Stimulated activated CD8-positive, alpha-beta memory T cell treated with anti-CD3 and anti-CD28 coated beads, Interleukin-2, amount 100 ng/mL, for 48 hours (primary cell): ENCODE measurements at regions not wholly inside any gene's neighbourhood (a gene's known extent, or its start where the extent isn't known, plus 50 kb on each side); places are given as distances from the start of the nearest gene placed in this dataset.

Experiments
- DNase-seq, 2 donors: peaks; one replicate each; pipeline ENCODE4 v3.0.0-alpha.2; 2020; ENCODE audit warnings: low read depth in 2 of 2

- no peak for DNase-seq
Measured at GRCh38 chr1:98072047-98072446, 151.2 kb upstream of the DPYD start.

GRCh38 chr1:98068016-98068415, 147.2 kb upstream of the DPYD start:
- no peak for DNase-seq

- no peak for DNase-seq
Measured at GRCh38 chr1:98066911-98067310, 146.1 kb upstream of the DPYD start.

GRCh38 chr1:98059620-98060019, 138.8 kb upstream of the DPYD start:
- DNase-seq: no peak

- no peak for DNase-seq
Measured at GRCh38 chr1:98058676-98059075, 137.8 kb upstream of the DPYD start.

GRCh38 chr1:98057236-98057910, 136.5 kb upstream of the DPYD start:
- DNase-seq: no peak

- no peak for DNase-seq
Measured at GRCh38 chr1:98056781-98057180, 135.9 kb upstream of the DPYD start.

GRCh38 chr1:98055457-98055856, 134.6 kb upstream of the DPYD start:
- DNase-seq: no peak

- DNase-seq: no peak
Measured at GRCh38 chr1:98054786-98055185, 134.0 kb upstream of the DPYD start.

- DNase-seq: no peak
Measured at GRCh38 chr1:98054367-98054701, 133.5 kb upstream of the DPYD start.

GRCh38 chr1:98053471-98054366, 132.9 kb upstream of the DPYD start:
- DNase-seq: peak in 1 of 2 donors; percentile 57

- DNase-seq: peak; percentile 34 to 52
Measured at GRCh38 chr1:98051065-98051675, 130.3 kb upstream of the DPYD start.

GRCh38 chr1:98049370-98050135, 128.7 kb upstream of the DPYD start:
- no peak for DNase-seq

- DNase-seq: no peak
Measured at GRCh38 chr1:98048751-98049325, 128.0 kb upstream of the DPYD start.

GRCh38 chr1:98048244-98048643, 127.4 kb upstream of the DPYD start:
- peak; percentile 49 to 66 for DNase-seq

- DNase-seq: no peak
Measured at GRCh38 chr1:98047171-98047570, 126.3 kb upstream of the DPYD start.

GRCh38 chr1:98045767-98046641, 125.2 kb upstream of the DPYD start:
- DNase-seq: no peak

- DNase-seq: no peak
Measured at GRCh38 chr1:98045211-98045766, 124.5 kb upstream of the DPYD start.

GRCh38 chr1:98044766-98045165, 123.9 kb upstream of the DPYD start:
- no peak for DNase-seq

GRCh38 chr1:98044071-98044697, 123.3 kb upstream of the DPYD start:
- DNase-seq: no peak
